Fibroblast of skin of back (primary cell): ENCODE measurements at regions not wholly inside any gene's neighbourhood (a gene's known extent, or its start where the extent isn't known, plus 50 kb on each side); places are given as distances from the start of the nearest gene placed in this dataset.
A peak's percentile ranks its signal among the peaks of the same experiment; 100 is the strongest.
"Not testable (repeated sequence)": the region's sequence is repeated elsewhere in the genome, so short reads cannot be mapped to it uniquely, and the experiment has no call there.

Source experiments
- DNase-seq: peaks from one replicate; pipeline ENCODE4 v3.0.0-alpha.2; 2013

DNA sequence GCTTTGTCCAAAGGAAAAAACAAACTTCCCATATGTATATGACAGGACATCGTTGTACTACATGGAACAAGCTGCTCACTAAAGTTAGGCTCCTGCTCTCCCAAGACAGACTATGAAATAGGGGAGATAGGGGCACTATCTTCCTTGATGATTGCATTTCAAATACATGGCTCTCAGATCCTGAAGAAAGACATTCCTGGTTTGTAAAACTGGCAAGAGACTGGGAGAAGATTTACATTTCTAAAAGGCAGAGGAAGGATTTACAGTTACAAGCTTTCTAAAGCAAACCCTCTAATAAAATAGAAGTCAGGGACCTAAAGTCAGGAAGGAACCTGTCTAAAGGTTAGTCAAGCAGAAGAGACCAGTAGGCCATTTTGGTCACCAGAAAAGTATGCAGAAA lies 103.7 kb downstream of the SLC17A6 start:
- no peak for DNase-seq

DNA sequence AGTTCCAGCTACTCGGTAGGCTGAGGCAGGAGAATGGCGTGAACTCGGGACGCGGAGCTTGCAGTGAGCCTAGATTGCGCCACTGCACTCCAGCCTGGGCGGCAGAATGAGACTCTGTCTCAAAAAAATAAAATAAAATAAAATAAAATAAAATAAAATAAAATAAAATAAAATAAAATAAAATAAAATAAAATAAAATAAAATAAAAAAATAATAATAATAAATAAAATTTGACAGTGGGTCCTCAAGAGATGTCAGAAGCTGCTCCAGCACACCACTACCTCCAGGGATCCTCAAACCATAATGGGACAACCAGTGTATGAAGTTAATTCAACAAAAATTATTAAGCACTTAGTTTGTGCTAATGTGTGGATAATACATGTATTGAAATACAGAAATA lies 97.4 kb downstream of the SLC17A6 start:
- not testable (repeated sequence) for DNase-seq

DNA sequence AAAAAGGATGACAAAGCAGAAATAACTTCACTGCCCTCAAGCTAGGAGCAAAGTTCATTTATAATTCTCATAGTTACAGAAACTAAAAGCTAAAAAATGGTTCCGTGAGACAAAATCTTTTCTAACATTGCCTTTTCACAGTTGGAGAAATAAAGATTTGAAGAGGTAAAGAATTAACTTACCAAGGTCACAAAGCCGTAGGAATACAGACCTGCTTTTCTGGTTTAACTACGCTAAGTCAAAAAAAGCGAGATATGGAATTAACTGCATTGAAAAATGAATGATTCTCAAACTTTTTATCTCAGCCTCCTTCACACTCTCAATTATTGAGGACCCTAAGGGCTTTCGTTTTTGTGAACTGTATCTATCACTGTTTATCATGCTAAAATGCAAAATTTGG lies 95.3 kb downstream of the SLC17A6 start:
- DNase-seq, result no peak

DNA sequence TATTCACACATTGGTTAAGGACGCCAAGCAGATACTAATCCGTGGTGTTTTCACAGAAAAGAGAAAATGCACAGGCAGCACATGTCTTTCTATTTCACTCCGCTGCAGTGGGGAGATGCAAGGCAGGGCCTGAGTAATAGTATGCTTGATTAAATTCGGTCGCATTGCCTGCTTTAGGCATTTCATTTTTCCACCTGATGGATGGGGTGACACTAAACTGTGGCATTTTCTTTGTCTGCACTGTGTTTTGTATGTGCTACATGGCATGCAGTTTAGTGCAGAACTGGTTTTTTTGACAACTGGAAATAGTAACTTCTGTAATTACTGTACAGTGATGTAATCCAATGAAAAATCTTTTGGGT lies 94.9 kb downstream of the SLC17A6 start:
- DNase-seq, result peak; percentile 21

DNA sequence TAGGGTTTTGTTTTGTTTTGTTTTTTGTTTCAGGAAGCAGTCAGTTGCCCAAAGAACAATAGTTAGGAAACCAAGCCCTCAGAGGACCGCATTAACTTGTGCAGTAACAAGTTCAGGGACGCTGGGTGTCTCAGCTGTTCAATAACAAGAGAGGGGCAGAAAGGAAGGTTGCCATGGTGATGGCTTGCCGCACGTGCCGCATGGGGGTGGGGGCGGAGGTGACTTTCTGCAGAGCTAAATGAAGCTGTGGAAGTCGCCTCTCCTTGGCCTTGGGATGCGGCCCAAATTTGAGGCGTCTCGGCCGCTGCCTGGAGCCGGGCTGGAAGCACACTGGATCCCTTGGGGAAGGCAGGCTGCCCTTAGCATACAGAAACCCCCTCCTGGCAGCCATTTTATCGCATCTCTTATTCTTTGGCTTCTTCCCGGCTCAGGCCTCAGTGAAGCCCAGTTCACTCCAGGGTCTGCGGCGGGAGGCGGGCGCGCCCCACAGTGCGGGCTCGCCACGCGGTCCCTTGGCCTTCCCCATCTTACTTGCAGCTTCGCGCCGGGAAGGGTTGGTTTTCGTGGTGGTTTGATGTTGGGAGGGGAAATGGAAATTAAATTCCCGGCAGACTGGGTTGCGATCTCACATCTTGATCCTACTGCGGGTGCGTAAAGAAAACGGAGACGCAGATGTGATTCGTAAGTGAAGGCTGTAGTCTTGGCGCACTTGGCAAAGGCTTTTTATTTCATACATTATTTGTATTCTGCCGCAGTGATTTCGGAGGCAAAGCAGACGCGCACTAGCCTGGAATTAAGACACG lies 94.3 kb downstream of the SLC17A6 start:
- DNase-seq, result peak; percentile 33

DNA sequence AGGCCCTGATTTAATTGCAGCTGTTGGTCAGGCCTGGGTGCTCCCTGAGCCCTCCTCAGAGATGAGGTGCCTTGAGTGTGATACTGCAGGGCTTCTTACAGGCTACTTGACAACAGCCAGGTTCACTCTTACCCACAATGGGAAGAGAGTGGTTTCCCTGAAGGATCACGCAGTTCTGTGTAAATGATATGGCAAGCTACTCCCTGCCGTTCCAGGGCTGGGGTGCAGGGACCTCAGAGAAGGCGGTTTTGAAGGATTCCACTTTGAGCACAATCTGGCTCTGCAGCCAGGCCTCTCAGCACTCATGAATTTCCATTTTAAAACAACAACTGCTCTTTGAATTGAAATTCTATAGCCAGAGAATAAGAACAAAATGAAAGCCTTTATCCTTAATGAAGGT lies 92.9 kb downstream of the SLC17A6 start:
- DNase-seq, result no peak

DNA sequence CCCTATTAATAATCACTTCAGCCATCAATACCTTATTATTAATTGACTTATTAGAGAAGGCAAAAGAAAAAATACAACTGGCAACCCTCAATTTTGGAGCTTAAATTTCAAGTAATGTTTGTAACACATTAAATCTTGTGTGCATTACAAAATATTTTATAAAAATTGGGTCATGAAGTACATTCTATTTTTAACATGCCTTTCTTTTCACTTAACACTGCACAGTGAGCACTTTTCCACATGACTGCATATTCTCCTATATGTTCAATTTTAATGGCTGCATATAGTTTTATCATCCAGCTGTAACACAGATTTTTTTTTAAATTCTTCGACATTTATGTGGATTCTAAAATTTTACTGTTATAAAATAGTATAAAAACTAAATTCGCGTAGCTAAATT lies 92.5 kb downstream of the SLC17A6 start:
- DNase-seq, result no peak

DNA sequence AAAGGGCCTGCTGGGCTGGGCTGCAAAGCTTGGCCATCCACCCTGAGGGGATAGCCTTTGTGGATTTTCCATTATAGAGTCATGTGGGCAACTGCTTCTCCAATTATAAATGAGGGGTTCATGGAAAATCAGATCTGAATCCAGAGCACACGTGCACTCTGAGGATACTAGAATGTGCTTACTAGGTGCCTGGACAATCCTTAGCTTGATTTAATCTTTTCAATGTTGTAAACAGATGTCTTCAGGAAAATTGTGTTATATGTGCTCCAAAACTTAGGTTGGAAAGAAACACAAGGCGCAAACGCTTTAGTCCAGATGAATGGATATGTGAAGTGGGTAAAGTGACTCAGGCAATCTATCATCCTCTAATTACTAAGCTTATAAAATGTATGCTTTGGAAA lies 92.0 kb downstream of the SLC17A6 start:
- no peak for DNase-seq
